A673 (cell line): ENCODE measurements at regions not wholly inside any gene's neighbourhood (a gene's known extent, or its start where the extent isn't known, plus 50 kb on each side); places are given as distances from the start of the nearest gene placed in this dataset.

Experiments
- CTCF ChIP-seq: fragments of 300-800, 200-600 bp; sonication (generic); conservative IDR thresholded peaks from 2 replicates; pipeline ENCODE4 v1.5.1; 2017; ENCODE audit warnings: low read depth, mild to moderate bottlenecking, antibody characterized with exemption, low read length, moderate library complexity, mixed read lengths
- EZH2 ChIP-seq: fragments of 200-600 bp; sonication (generic); IDR thresholded peaks from 2 replicates; pipeline ENCODE4 v1.6.1; 2017; ENCODE audit warnings: borderline replicate concordance, low read depth, mild to moderate bottlenecking, mixed read lengths, antibody characterized with exemption, low read length; ENCODE audit not compliant: poor library complexity, severe bottlenecking

DNA sequence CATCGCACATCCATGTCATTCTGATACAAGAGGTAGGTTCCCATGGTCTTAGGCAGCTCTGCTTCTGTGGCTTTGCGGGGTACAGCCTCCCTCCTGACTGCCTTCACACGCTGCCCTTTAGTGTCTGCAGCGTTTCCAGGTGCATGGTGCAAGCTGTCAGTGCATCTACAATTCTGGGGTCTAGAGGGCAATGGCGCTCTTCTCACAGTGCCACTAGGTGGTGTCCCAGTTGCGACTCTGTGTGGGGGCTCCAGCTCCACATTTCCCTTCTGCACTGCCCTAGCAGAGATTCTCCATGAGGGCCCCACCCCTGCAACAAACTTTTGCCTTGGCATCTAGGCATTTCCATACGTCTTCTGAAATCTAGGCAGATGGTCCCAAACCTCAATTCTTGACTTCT, 138.2 kb upstream of the BRINP3 start:
- TF ChIP-seq CTCF (0 out of 2 replicates have a peak, but pooled peaks have one; percentile 11), EZH2 (no peak)
